ENCODE measurements at regions not wholly inside any gene's neighbourhood (a gene's known extent, or its start where the extent isn't known, plus 50 kb on each side); places are given as distances from the start of the nearest gene placed in this dataset.

GRCh38 chr13:112001571-112001970, 65.4 kb upstream of the SOX1 start:
- TF ChIP-seq CTCF (IDR thresholded peaks at IDR 0.05) (no peak), POLR2A (IDR thresholded peaks at IDR 0.05) (no peak)
